A673 (cell line): ENCODE measurements at regions not wholly inside any gene's neighbourhood (a gene's known extent, or its start where the extent isn't known, plus 50 kb on each side); places are given as distances from the start of the nearest gene placed in this dataset.

ENCODE experiments used
- BruUV-seq: library from RNA; stranded (reverse); fragments of 400-500 nt; replicated peaks from 2 replicates; lab custom pipeline; 2021; lab: Mats Ljungman, UMichigan
- CTCF ChIA-PET: fragments of 300-600 bp; sonication (Branson Sonifier 250); formaldehyde crosslinking; loops from one replicate; lab custom pipeline; 2022; ENCODE audit warnings: antibody characterized with exemption; lab: Charles Lee
- POLR2A ChIA-PET: fragments of 300-600 bp; sonication (Branson Sonifier 250); formaldehyde crosslinking; loops from one replicate; lab custom pipeline; 2022; ENCODE audit warnings: antibody characterized with exemption; ENCODE audit not compliant: low non-redundant PET; lab: Charles Lee
- DNase-seq: peaks from one replicate; pipeline ENCODE4 v3.0.0-alpha.2; 2015; ENCODE audit warnings: low spot score
- H3K27ac ChIP-seq: fragments of 200-600 bp; sonication (generic); 2 replicates; pipeline ENCODE4 v1.5.1; 2016; ENCODE audit warnings: mixed run types, low read depth, mild to moderate bottlenecking, mixed read lengths, antibody characterized with exemption, low read length; ENCODE audit not compliant: poor library complexity, severe bottlenecking
- H3K27me3 ChIP-seq: fragments of 200-600 bp; sonication (generic); replicated peaks from 2 replicates; pipeline ENCODE4 v1.6.1; 2017; ENCODE audit warnings: mixed run types, low read depth, mild to moderate bottlenecking, mixed read lengths, antibody characterized with exemption, low read length; ENCODE audit not compliant: insufficient read depth, poor library complexity
- H3K36me3 ChIP-seq: fragments of 200-600 bp; sonication (generic); 2 replicates; pipeline ENCODE4 v1.6.1; 2016; ENCODE audit warnings: mixed run types, mild to moderate bottlenecking, mixed read lengths, antibody characterized with exemption, low read length; ENCODE audit not compliant: insufficient read depth, poor library complexity, severe bottlenecking
- H3K4me1 ChIP-seq: fragments of 200-600 bp; sonication (generic); 2 replicates; pipeline ENCODE4 v1.6.1; 2017; ENCODE audit warnings: mixed run types, mild to moderate bottlenecking, mixed read lengths, antibody characterized with exemption, low read length; ENCODE audit not compliant: insufficient read depth, poor library complexity, severe bottlenecking
- H3K4me3 ChIP-seq: fragments of 200-600 bp; sonication (generic); 2 replicates; pipeline ENCODE4 v1.5.1; 2016; ENCODE audit warnings: low read depth, mixed run types, mild to moderate bottlenecking, mixed read lengths, low read length; ENCODE audit not compliant: poor library complexity, severe bottlenecking
- H3K9me3 ChIP-seq: fragments of 200-600 bp; sonication (generic); 2 replicates; pipeline ENCODE4 v1.6.1; 2016; ENCODE audit warnings: mixed run types, low read depth, mild to moderate bottlenecking, mixed read lengths, antibody characterized with exemption, low read length; ENCODE audit not compliant: poor library complexity, severe bottlenecking
- CTCF ChIP-seq: fragments of 300-800, 200-600 bp; sonication (generic); conservative IDR thresholded peaks from 2 replicates; pipeline ENCODE4 v1.5.1; 2017; ENCODE audit warnings: low read depth, mild to moderate bottlenecking, antibody characterized with exemption, low read length, moderate library complexity, mixed read lengths
- EZH2 ChIP-seq: fragments of 200-600 bp; sonication (generic); IDR thresholded peaks from 2 replicates; pipeline ENCODE4 v1.6.1; 2017; ENCODE audit warnings: borderline replicate concordance, low read depth, mild to moderate bottlenecking, mixed read lengths, antibody characterized with exemption, low read length; ENCODE audit not compliant: poor library complexity, severe bottlenecking
- intact Hi-C: fragments of 100-400 bp; cut with micrococcal nuclease; formaldehyde crosslinking; loops from one replicate; pipeline ENCODE4 v1.10.0; 2022; ENCODE audit not compliant: unreplicated experiment

GRCh38 chr11:113549611-113550578, 74.7 kb upstream of the DRD2 start:
- ChIA-PET CTCF (no interaction called here), POLR2A (no interaction called here)
- H3K36me3 ChIP-seq, result no peaks in the 10 kb centered on the region
- intact Hi-C loops, result loop anchor here (5.0 to 10.0 kb wide), 4 partner anchors 185 to 247 kb away; partner anchors contain the start of genes CLDN25 and ZW10
- no peak for DNase-seq
- no peak for TF ChIP-seq CTCF
- no peak for TF ChIP-seq EZH2
- H3K27me3 ChIP-seq, result peaks cover 11% of the 10 kb centered on the region
- no peaks in the 10 kb centered on the region for H3K9me3 ChIP-seq
- H3K27ac ChIP-seq, result no peak overlapping the region
- H3K4me3 ChIP-seq, result no peak overlapping the region
- H3K4me1 ChIP-seq, result no peaks in the 10 kb centered on the region
- BruUV-seq, result no TSS peak

- Histone ChIP-seq H3K4me1 (no peaks in the 10 kb centered on the region), H3K27ac (no peak overlapping the region), H3K36me3 (no peaks in the 10 kb centered on the region), H3K9me3 (no peaks in the 10 kb centered on the region), H3K4me3 (no peak overlapping the region), H3K27me3 (peaks cover 11% of the 10 kb centered on the region)
- intact Hi-C loops, result loop anchor here (5.0 kb wide), 1 partner anchor 232 kb away; no protein-coding TSS in a partner anchor
- ChIA-PET CTCF (no interaction called here), POLR2A (no interaction called here)
- no TSS peak for BruUV-seq
- DNase-seq, result no peak
- TF ChIP-seq EZH2 (no peak), CTCF (no peak)
Measured at GRCh38 chr11:113549061-113549460, 73.9 kb upstream of the DRD2 start.

GRCh38 chr11:113547739-113548138, 72.5 kb upstream of the DRD2 start:
- intact Hi-C loops, result loop anchor here (5.0 kb wide), 1 partner anchor 230 kb away; no protein-coding TSS in a partner anchor
- no peaks in the 10 kb centered on the region for H3K36me3 ChIP-seq
- no TSS peak for BruUV-seq
- no peak for TF ChIP-seq CTCF
- H3K4me3 ChIP-seq, result no peak overlapping the region
- H3K27ac ChIP-seq, result no peak overlapping the region
- ChIA-PET POLR2A (no interaction called here), CTCF (no interaction called here)
- peaks cover 11% of the 10 kb centered on the region for H3K27me3 ChIP-seq
- H3K9me3 ChIP-seq, result no peaks in the 10 kb centered on the region
- no peak for DNase-seq
- no peaks in the 10 kb centered on the region for H3K4me1 ChIP-seq
